ENCODE measurements at regions not wholly inside any gene's neighbourhood (a gene's known extent, or its start where the extent isn't known, plus 50 kb on each side); places are given as distances from the start of the nearest gene placed in this dataset.

GRCh38 chr1:217089361-217090014 is 366.3 kb upstream of the ESRRG start:
- no peak for DNase-seq (ENCODE audit: low spot score)

GRCh38 chr1:217088521-217089284 is 365.5 kb upstream of the ESRRG start:
- no peak for DNase-seq (ENCODE audit: low spot score)

GRCh38 chr1:217088011-217088410 is 364.8 kb upstream of the ESRRG start:
- DNase-seq (ENCODE audit: low spot score), result no peak

GRCh38 chr1:217079584-217079983 is 356.4 kb upstream of the ESRRG start:
- no peak for DNase-seq (ENCODE audit: low spot score)

- DNase-seq (ENCODE audit: low spot score), result no peak
Measured at GRCh38 chr1:217078959-217079358, 355.7 kb upstream of the ESRRG start.

GRCh38 chr1:217078078-217078690 is 355.0 kb upstream of the ESRRG start:
- no peak for DNase-seq (ENCODE audit: low spot score)

GRCh38 chr1:217077426-217077825 is 354.2 kb upstream of the ESRRG start:
- no peak for DNase-seq (ENCODE audit: low spot score)

GRCh38 chr1:217076902-217077301 is 353.7 kb upstream of the ESRRG start:
- DNase-seq (ENCODE audit: low spot score), result no peak

- no peak for DNase-seq (ENCODE audit: low spot score)
Measured at GRCh38 chr1:217072926-217073325, 349.7 kb upstream of the ESRRG start.

GRCh38 chr1:217067642-217068041 is 344.4 kb upstream of the ESRRG start:
- DNase-seq (ENCODE audit: low spot score), result no peak

GRCh38 chr1:217066794-217067193 is 343.6 kb upstream of the ESRRG start:
- no peak for DNase-seq (ENCODE audit: low spot score)

GRCh38 chr1:217063172-217063908 is 340.1 kb upstream of the ESRRG start:
- DNase-seq (ENCODE audit: low spot score), result no peak

GRCh38 chr1:217062586-217062985 is 339.4 kb upstream of the ESRRG start:
- no peak for DNase-seq (ENCODE audit: low spot score)

GRCh38 chr1:217059401-217059800 is 336.2 kb upstream of the ESRRG start:
- DNase-seq (ENCODE audit: low spot score), result no peak

- DNase-seq (ENCODE audit: low spot score), result no peak
Measured at GRCh38 chr1:217053676-217054075, 330.4 kb upstream of the ESRRG start.

- no peak for DNase-seq (ENCODE audit: low spot score)
Measured at GRCh38 chr1:217052626-217053025, 329.4 kb upstream of the ESRRG start.

GRCh38 chr1:217052196-217052595 is 329.0 kb upstream of the ESRRG start:
- no peak for DNase-seq (ENCODE audit: low spot score)

GRCh38 chr1:217049721-217050120 is 326.5 kb upstream of the ESRRG start:
- no peak for DNase-seq (ENCODE audit: low spot score)

- DNase-seq (ENCODE audit: low spot score), result no peak
Measured at GRCh38 chr1:217049081-217049480, 325.9 kb upstream of the ESRRG start.

GRCh38 chr1:217048104-217048707 is 325.0 kb upstream of the ESRRG start:
- peak; percentile 42 for DNase-seq (ENCODE audit: low spot score)

GRCh38 chr1:217040711-217041455 is 317.7 kb upstream of the ESRRG start:
- DNase-seq (ENCODE audit: low spot score), result no peak
